ENCODE measurements at regions not wholly inside any gene's neighbourhood (a gene's known extent, or its start where the extent isn't known, plus 50 kb on each side); places are given as distances from the start of the nearest gene placed in this dataset.

DNA sequence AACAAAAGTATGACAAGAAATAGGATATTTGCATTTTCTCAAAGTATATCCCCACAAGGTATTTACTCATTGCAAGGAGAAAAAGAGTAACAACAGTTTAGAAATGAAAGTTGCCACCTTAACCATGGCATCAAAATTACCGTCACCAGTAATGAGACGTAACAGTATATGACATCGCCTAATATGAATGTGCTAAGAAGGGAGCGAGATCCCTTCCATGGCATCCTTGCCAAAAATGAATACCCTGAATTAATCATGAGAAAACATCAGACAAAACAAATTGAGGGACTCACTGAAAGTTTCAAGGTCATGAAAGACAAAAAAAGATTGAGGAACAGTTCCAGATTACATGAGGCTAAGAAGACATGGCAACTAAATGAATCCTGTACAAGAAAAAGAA, 78.9 kb upstream of the MROH9 start:
- TF ChIP-seq, protein P1, sequence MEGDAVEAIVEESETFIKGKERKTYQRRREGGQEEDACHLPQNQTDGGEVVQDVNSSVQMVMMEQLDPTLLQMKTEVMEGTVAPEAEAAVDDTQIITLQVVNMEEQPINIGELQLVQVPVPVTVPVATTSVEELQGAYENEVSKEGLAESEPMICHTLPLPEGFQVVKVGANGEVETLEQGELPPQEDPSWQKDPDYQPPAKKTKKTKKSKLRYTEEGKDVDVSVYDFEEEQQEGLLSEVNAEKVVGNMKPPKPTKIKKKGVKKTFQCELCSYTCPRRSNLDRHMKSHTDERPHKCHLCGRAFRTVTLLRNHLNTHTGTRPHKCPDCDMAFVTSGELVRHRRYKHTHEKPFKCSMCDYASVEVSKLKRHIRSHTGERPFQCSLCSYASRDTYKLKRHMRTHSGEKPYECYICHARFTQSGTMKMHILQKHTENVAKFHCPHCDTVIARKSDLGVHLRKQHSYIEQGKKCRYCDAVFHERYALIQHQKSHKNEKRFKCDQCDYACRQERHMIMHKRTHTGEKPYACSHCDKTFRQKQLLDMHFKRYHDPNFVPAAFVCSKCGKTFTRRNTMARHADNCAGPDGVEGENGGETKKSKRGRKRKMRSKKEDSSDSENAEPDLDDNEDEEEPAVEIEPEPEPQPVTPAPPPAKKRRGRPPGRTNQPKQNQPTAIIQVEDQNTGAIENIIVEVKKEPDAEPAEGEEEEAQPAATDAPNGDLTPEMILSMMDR (IDR thresholded peaks at IDR 0.05; ENCODE audit: low read depth, low read length), result no peak
- DNase-seq (ENCODE audit: low read depth, low spot score), result no peak
- H3K4me3 ChIP-seq (ENCODE audit: low read depth, low read length), result no peak overlapping the region
- in situ Hi-C loops (cut with HindIII; ENCODE audit: low sequenced_read_pairs), result no loop called here

DNA sequence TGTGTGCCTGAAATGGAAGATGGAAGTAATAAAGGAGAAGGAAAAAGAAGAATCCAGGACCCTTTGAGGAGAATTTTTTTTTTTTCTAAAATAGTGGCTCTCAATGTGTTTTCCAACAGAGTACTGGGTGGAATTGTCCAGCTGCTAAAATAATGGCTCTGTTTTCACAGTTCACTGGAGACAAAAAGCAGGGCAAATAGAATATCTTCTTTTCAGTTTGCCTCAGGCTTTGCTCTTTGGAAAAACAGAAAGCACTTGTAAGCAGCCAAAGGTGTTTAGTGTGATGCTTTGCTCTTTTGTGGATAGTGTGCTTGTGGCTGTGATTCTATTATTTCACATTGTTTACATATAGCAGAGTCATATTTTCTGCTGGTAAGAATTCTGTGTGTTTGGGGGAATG, 77.4 kb upstream of the MROH9 start:
- H3K4me3 ChIP-seq (ENCODE audit: low read depth, low read length), result no peak overlapping the region
- DNase-seq (ENCODE audit: low read depth, low spot score), result no peak
- in situ Hi-C loops (cut with HindIII; ENCODE audit: low sequenced_read_pairs), result no loop called here
- TF ChIP-seq, protein P1 (IDR thresholded peaks at IDR 0.05; ENCODE audit: low read depth, low read length), result no peak

DNA sequence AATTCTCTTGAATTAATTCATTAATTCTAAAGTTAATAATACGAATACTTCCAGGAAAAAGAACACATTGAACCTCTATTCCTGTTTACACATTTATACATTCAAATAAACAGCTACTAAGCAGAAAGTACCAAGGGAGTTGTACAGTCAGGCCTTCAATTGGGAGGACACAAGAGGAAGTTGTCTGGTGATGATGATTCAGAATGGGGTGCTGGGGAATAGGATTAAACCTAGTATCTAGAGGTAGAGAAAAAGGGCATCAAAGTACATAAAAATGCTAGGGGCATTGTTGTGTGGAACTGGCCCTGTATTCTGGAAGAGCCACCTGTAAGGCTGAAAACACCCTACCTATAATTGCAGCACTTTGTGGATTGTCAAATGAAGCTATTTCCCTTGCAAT, 71.7 kb upstream of the MROH9 start:
- no peak for DNase-seq (ENCODE audit: low read depth, low spot score)
- in situ Hi-C loops (cut with HindIII; ENCODE audit: low sequenced_read_pairs), result no loop called here
- TF ChIP-seq, protein P1 (IDR thresholded peaks at IDR 0.05; ENCODE audit: low read depth, low read length), result no peak
- H3K4me3 ChIP-seq (ENCODE audit: low read depth, low read length), result no peak overlapping the region

DNA sequence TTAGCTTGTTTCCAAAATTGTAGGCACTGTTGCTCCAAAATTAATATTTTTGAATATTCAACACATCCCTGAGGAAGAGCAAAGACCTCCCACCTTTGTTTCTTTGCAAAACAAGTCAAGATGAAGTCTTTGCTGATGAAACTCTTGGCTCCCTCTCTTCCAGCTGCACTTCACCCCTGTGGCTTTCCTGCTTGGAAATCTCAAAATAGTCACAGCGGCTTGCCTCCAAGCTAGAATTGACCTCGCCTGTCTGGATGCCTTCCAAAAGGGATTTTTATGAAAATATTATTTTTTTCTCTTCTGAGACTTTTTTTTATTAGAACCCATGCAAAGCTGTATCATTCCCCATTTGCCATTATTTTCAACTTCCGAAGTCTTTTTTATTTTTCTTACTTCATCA, 71.1 kb upstream of the MROH9 start:
- TF ChIP-seq, protein P1 (IDR thresholded peaks at IDR 0.05; ENCODE audit: low read depth, low read length), result no peak

DNA sequence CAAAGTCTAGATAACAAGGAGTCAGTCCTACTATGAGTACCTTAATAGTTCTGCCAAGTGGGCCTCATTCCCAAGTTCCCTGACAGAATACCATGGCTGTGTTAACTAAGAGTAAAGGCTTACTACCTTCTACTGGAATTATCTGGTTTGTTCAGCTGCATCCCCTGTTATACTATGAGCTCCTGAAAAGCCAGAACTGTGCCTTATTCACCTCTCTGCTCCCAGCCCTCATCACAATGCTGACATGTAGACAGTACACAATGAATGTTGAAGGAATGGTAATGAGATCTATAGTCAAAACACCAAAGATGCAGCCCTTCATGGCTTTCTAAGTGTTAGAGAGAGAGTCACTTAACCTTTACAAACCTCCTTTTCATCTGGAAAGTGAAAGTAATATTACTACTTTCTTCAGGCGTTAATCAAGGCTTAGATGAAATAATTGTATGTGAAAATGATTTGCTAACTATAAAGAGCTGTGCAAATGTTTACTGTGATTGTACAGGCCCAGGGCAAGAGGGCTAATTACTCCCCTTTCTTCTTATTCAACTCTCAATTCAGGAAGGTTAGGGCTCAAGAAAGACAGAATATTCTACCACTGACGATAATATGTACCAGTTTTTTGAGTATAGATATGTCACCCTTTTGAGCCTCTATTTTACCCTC, 70.3 kb upstream of the MROH9 start:
- DNase-seq (ENCODE audit: low read depth, low spot score), result peak; percentile 2
- TF ChIP-seq, protein P1 (IDR thresholded peaks at IDR 0.05; ENCODE audit: low read depth, low read length), result no peak
- in situ Hi-C loops (cut with HindIII; ENCODE audit: low sequenced_read_pairs), result no loop called here
- no peak overlapping the region for H3K4me3 ChIP-seq (ENCODE audit: low read depth, low read length)

More for the DNA sequence above, 71.1 kb upstream of the MROH9 start:
- in situ Hi-C loops (cut with HindIII; ENCODE audit: low sequenced_read_pairs), result no loop called here
- H3K4me3 ChIP-seq (ENCODE audit: low read depth, low read length), result no peak overlapping the region
- peak; percentile 65 for DNase-seq (ENCODE audit: low read depth, low spot score)

DNA sequence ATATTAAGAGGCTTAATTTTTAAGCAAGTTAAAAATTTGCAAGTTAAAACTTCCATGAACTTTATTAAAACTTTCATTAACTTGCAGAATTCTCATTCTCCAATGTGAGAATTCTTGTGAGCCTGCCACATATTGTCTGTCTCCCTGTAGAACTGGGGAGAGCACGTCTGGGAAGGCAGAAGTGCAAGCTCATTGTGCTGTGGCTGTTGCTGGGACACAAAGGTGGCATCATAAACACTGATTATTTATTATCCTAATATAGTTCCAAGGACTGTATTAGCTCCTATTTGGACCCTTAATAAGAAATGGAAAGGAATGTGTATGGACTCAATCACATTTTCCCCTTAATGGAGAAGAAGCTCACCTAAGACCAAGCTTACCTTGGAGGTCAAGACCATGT, 68.7 kb upstream of the MROH9 start:
- in situ Hi-C loops (cut with HindIII; ENCODE audit: low sequenced_read_pairs), result no loop called here
- DNase-seq (ENCODE audit: low read depth, low spot score), result no peak
- no peak overlapping the region for H3K4me3 ChIP-seq (ENCODE audit: low read depth, low read length)
- TF ChIP-seq, protein P1 (IDR thresholded peaks at IDR 0.05; ENCODE audit: low read depth, low read length), result no peak
